Tibial artery (tissue), 4 donors: ENCODE measurements at regions not wholly inside any gene's neighbourhood (a gene's known extent, or its start where the extent isn't known, plus 50 kb on each side); places are given as distances from the start of the nearest gene placed in this dataset.

Experiments
- DNase-seq, 2 donors: peaks; one replicate each; pipeline ENCODE4 v3.0.0-alpha.2; 2019
- H3K27ac ChIP-seq, 2 donors: fragments of 200-600 bp; sonication (generic) in 1 of 2; 1 replicate in 1 of 2; 2 replicates in 1 of 2; pipeline ENCODE4 v1.5.1; 2018 to 2019; ENCODE audit warnings: mild to moderate bottlenecking in 1 of 2
- H3K27me3 ChIP-seq, 2 donors: fragments of 200-600 bp; sonication (generic) in 1 of 2; one replicate each; pipeline versions ENCODE4 v1.5.1 to v1.6.0; 2016 to 2019
- H3K36me3 ChIP-seq, 3 donors: fragments of 200-600 bp; sonication (generic) in 2 of 3; one replicate each; pipeline ENCODE4 v1.5.1; 2016 to 2019; ENCODE audit warnings: mild to moderate bottlenecking in 2 of 3
- H3K4me1 ChIP-seq, 4 donors: fragments of 200-600 bp; sonication (generic) in 2 of 4; 1 replicate in 3 of 4; 2 replicates in 1 of 4; pipeline ENCODE4 v1.5.1; 2016 to 2019
- H3K4me3 ChIP-seq, 2 donors: fragments of 200-600 bp; sonication (generic) in 1 of 2; 1 replicate in 1 of 2; 2 replicates in 1 of 2; pipeline ENCODE4 v1.5.1; 2018 to 2019; ENCODE audit warnings: mild to moderate bottlenecking in 2 of 2
- H3K9me3 ChIP-seq, 3 donors: fragments of 200-600 bp; sonication (generic) in 1 of 3; one replicate each; pipeline ENCODE4 v1.5.1; 2016 to 2019
- CTCF ChIP-seq, 2 experiments: fragments of 200-600 bp in 1 of 2; fragments of 450-650 bp in 1 of 2; IDR thresholded peaks; one replicate each; pipeline ENCODE4 v1.5.1; 2017 to 2019; ENCODE audit warnings: antibody characterized with exemption in 2 of 2, mild to moderate bottlenecking in 1 of 2, moderate library complexity in 1 of 2
- intact Hi-C: fragments of 100-400 bp; cut with DNase I; formaldehyde crosslinking; loops from one replicate; pipeline ENCODE4 v1.15.0; 2023; ENCODE audit warnings: low total_unique reads

- no peaks in the 10 kb centered on the region for H3K36me3 ChIP-seq
- peaks cover 0 to 2% of the 10 kb centered on the region in 2 donors for H3K27me3 ChIP-seq
- DNase-seq: no peak
- no peak for TF ChIP-seq CTCF (IDR thresholded peaks at IDR 0.05)
- intact Hi-C loops: loop anchor here (10.0 kb wide), 1 partner anchor 1268 kb away; no protein-coding TSS in a partner anchor
- H3K4me1 ChIP-seq: peaks cover 0 to 3% (median 1%) of the 10 kb centered on the region in 4 donors
- H3K4me3 ChIP-seq: no peak overlapping the region
- H3K27ac ChIP-seq: no peak overlapping the region
- H3K9me3 ChIP-seq: no peaks in the 10 kb centered on the region
Measured at GRCh38 chr6:14216946-14217684, 99.5 kb downstream of the CD83 start.

GRCh38 chr6:14217728-14218518 is 100.4 kb downstream of the CD83 start:
- Histone ChIP-seq H3K27ac (no peak overlapping the region), H3K4me1 (no peaks in the 10 kb centered on the region), H3K36me3 (no peaks in the 10 kb centered on the region), H3K27me3 (peaks cover 0 to 8% of the 10 kb centered on the region in 2 donors), H3K9me3 (no peaks in the 10 kb centered on the region), H3K4me3 (no peak overlapping the region)
- no peak for DNase-seq
- intact Hi-C loops: loop anchor here (10.0 kb wide), 1 partner anchor 1267 kb away; no protein-coding TSS in a partner anchor
- no peak for TF ChIP-seq CTCF (IDR thresholded peaks at IDR 0.05)

GRCh38 chr6:14218519-14218800 is 100.9 kb downstream of the CD83 start:
- H3K27ac ChIP-seq: no peak overlapping the region
- no peak overlapping the region for H3K4me3 ChIP-seq
- DNase-seq: no peak
- intact Hi-C loops: loop anchor here (10.0 kb wide), 1 partner anchor 1266 kb away; no protein-coding TSS in a partner anchor
- peaks cover 0 to 9% of the 10 kb centered on the region in 2 donors for H3K27me3 ChIP-seq
- H3K4me1 ChIP-seq: no peaks in the 10 kb centered on the region
- no peaks in the 10 kb centered on the region for H3K9me3 ChIP-seq
- no peak for TF ChIP-seq CTCF (IDR thresholded peaks at IDR 0.05)
- H3K36me3 ChIP-seq: no peaks in the 10 kb centered on the region

GRCh38 chr6:14221564-14222279 is 104.2 kb downstream of the CD83 start:
- no peak overlapping the region for H3K4me3 ChIP-seq
- no peaks in the 10 kb centered on the region for H3K36me3 ChIP-seq
- H3K4me1 ChIP-seq: no peaks in the 10 kb centered on the region
- intact Hi-C loops: no loop called here
- H3K9me3 ChIP-seq: peaks cover 2 to 7% (median 6%) of the 10 kb centered on the region in 3 donors
- peaks cover 0 to 9% of the 10 kb centered on the region in 2 donors for H3K27me3 ChIP-seq
- H3K27ac ChIP-seq: no peak overlapping the region
- DNase-seq: no peak
- no peak for TF ChIP-seq CTCF (IDR thresholded peaks at IDR 0.05)

- no peak for DNase-seq
- Histone ChIP-seq H3K36me3 (no peaks in the 10 kb centered on the region), H3K9me3 (peaks cover 2 to 7% (median 6%) of the 10 kb centered on the region in 3 donors), H3K27me3 (peaks cover 0 to 9% of the 10 kb centered on the region in 2 donors), H3K4me1 (no peaks in the 10 kb centered on the region), H3K27ac (no peak overlapping the region), H3K4me3 (no peak overlapping the region)
- intact Hi-C loops: no loop called here
- no peak for TF ChIP-seq CTCF (IDR thresholded peaks at IDR 0.05)
Measured at GRCh38 chr6:14222956-14223355, 105.4 kb downstream of the CD83 start.
